ENCODE measurements at regions not wholly inside any gene's neighbourhood (a gene's known extent, or its start where the extent isn't known, plus 50 kb on each side); places are given as distances from the start of the nearest gene placed in this dataset.

DNA sequence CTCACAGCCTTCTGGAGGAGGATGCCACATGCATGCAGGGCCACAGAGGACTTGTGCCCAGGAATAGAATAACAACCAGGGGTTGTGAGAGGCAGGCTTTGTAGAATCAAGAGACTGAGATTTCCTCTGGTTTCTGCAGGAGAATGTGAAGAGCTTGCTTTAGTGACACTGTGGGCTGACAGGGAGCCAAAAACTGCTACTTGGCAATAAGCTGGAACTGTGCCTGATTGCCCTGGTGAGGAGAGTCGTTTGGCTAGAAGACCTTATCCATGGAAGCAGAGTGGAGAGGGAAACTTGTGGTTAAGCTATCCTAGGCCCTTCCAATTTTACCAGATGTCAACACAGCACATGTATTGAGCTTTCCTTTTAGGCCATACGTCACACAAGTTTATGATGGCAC is 902.1 kb downstream of the MRPL39 start:
- TF ChIP-seq, protein P1, sequence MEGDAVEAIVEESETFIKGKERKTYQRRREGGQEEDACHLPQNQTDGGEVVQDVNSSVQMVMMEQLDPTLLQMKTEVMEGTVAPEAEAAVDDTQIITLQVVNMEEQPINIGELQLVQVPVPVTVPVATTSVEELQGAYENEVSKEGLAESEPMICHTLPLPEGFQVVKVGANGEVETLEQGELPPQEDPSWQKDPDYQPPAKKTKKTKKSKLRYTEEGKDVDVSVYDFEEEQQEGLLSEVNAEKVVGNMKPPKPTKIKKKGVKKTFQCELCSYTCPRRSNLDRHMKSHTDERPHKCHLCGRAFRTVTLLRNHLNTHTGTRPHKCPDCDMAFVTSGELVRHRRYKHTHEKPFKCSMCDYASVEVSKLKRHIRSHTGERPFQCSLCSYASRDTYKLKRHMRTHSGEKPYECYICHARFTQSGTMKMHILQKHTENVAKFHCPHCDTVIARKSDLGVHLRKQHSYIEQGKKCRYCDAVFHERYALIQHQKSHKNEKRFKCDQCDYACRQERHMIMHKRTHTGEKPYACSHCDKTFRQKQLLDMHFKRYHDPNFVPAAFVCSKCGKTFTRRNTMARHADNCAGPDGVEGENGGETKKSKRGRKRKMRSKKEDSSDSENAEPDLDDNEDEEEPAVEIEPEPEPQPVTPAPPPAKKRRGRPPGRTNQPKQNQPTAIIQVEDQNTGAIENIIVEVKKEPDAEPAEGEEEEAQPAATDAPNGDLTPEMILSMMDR (conservative IDR thresholded peaks at IDR 0.05; ENCODE audit: low read length): no peak
- no peak for TF ChIP-seq EZH2phosphoT487 (IDR thresholded peaks at IDR 0.05; ENCODE audit: borderline replicate concordance)

All from Loucy (cell line).